Astrocyte of the spinal cord (primary cell): ENCODE measurements at regions not wholly inside any gene's neighbourhood (a gene's known extent, or its start where the extent isn't known, plus 50 kb on each side); places are given as distances from the start of the nearest gene placed in this dataset.

Experiments used
- DNase-seq: peaks from one replicate; pipeline ENCODE4 v3.0.0; 2011; ENCODE audit warnings: low read depth, low spot score
- H3K4me3 ChIP-seq: 2 replicates; pipeline ENCODE4 v1.5.1; 2011; ENCODE audit warnings: low read depth, mild to moderate bottlenecking, low read length, moderate library complexity
- CTCF ChIP-seq: IDR thresholded peaks from 2 replicates; pipeline ENCODE4 v1.5.1; 2012; ENCODE audit warnings: low read depth, mild to moderate bottlenecking, low read length, inconsistent platforms
- in situ Hi-C: cut with HindIII; loops from 2 replicates; pipeline ENCODE4 v1.10.0; 2017; ENCODE audit warnings: low sequenced_read_pairs

- TF ChIP-seq CTCF, result no peak
- DNase-seq, result no peak
- no peak overlapping the region for H3K4me3 ChIP-seq
- in situ Hi-C loops, result no loop called here
Measured at GRCh38 chr18:31255953-31256352, 62.0 kb upstream of the DSG1 start.

- H3K4me3 ChIP-seq, result no peak overlapping the region
- TF ChIP-seq CTCF, result no peak
- no peak for DNase-seq
- in situ Hi-C loops, result no loop called here
Measured at GRCh38 chr18:31258789-31259188, 59.2 kb upstream of the DSG1 start.

DNA sequence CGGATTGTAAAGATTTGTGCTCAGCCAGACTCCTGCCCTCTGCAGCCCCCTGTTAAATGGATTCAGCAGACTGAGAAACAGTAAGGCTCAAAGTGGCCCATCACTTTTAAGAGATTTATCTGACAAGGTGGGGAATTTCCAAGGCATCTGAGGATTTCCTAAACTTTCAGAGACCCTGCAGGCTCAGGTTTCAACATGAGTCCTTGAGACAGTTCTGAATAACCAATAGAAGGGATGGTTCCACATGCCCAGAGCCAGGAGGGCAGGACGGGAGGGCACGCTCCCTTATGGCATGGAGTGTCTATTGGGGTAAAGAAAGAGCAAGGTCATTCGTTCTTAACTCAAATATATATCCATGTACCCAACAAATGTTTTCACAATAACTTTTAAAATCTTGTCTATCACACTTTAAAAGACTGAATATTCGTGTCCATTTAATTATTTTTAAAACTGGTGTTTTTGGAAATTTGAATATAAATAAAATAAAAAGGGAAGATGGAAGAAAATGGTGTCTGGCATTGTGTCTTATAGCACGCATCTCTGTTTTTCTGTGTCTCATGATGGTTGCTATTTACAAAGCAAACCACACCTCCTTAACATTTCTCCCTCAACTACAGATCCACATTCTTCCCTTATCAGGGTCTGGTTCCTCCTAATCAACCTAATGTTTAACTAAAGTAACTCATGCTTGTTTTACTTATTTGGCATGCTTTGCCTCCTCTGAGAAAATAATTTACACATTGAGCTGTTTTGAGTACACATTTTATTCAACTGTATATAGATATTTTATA lies 56.0 kb upstream of the DSG1 start:
- in situ Hi-C loops, result no loop called here
- no peak for TF ChIP-seq CTCF

DNA sequence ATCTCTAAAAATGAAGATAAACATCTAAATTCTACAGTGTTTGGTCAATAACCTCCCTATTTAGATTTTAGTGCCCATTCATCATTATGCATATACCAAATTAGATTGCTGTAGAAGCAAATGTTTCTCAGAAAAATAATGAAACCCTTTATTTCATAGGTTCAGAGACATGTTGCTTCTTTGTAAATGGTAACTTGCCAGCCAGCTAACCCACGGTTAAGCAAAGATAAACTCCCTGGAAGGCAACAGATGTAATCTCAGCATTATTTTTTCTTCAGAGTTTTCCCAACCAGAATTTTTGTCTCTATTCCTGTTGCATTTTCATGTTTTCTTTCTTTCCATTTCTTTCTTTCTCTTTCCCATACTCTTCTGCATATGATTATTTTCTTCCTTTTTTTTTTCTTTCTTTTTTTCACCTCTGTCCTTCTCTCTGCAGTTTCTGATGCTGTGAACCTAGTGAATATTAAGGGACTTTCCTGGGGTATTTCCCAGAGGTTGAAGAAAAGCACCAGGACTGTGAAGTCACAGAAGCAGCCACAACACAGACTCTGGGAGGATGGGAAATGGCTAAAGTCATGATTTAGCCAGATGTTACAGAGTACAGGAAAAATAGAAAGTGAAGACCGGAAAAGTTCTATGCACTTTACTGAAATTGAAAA lies 50.0 kb upstream of the DSG1 start:
- in situ Hi-C loops, result no loop called here
- no peak for DNase-seq
- TF ChIP-seq CTCF, result no peak
- H3K4me3 ChIP-seq, result no peak overlapping the region

More for the DNA sequence above, 56.0 kb upstream of the DSG1 start:
- no peak for DNase-seq
- H3K4me3 ChIP-seq, result no peak overlapping the region
